ENCODE measurements at regions not wholly inside any gene's neighbourhood (a gene's known extent, or its start where the extent isn't known, plus 50 kb on each side); places are given as distances from the start of the nearest gene placed in this dataset.

DNA sequence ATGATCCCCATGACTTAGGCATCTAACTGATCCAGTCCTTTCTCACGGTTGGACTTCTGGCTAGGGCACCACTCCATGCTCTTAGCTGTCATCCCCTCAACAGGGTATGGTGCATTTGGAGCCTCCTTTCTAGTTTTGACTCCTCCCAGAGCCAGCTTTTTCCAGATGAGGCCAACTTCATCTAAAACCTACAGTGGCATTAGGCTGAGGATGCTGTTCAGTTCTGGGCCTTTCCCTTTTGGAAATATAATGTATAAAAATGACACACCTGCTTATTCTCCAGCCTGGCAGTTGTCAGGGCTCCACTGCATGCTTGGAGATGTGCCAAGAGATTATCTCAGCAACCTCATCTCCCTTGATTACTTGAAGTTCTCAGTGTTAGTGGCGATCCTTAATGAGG, 239.7 kb downstream of the EMP1 start:
- no peak for DNase-seq (ENCODE audit: extremely low spot score)
- no peak for TF ChIP-seq NFRKB (IDR thresholded peaks at IDR 0.05)
- no peak for TF ChIP-seq CTBP1 (IDR thresholded peaks at IDR 0.05; ENCODE audit: borderline replicate concordance)
- no peak for TF ChIP-seq L3MBTL2 (conservative IDR thresholded peaks at IDR 0.05)
- no peak for TF ChIP-seq TARDBP (IDR thresholded peaks at IDR 0.05)
- TF ChIP-seq, protein P1, sequence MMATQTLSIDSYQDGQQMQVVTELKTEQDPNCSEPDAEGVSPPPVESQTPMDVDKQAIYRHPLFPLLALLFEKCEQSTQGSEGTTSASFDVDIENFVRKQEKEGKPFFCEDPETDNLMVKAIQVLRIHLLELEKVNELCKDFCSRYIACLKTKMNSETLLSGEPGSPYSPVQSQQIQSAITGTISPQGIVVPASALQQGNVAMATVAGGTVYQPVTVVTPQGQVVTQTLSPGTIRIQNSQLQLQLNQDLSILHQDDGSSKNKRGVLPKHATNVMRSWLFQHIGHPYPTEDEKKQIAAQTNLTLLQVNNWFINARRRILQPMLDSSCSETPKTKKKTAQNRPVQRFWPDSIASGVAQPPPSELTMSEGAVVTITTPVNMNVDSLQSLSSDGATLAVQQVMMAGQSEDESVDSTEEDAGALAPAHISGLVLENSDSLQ (IDR thresholded peaks at IDR 0.05) = no peak
- TF ChIP-seq ELF4 (IDR thresholded peaks at IDR 0.05) = no peak
- no peak for TF ChIP-seq FOXK2 (IDR thresholded peaks at IDR 0.05)
- TF ChIP-seq LEF1 (IDR thresholded peaks at IDR 0.05; ENCODE audit: borderline replicate concordance) = no peak
- no peak for TF ChIP-seq HDGF (IDR thresholded peaks at IDR 0.05; ENCODE audit: borderline replicate concordance)
- no peak for TF ChIP-seq SUZ12 (IDR thresholded peaks at IDR 0.05)
- no peak for TF ChIP-seq FOXM1 (IDR thresholded peaks at IDR 0.05; ENCODE audit: borderline replicate concordance)
- ChIA-PET CTCF (no interaction called here), POLR2A (no interaction called here)

DNA sequence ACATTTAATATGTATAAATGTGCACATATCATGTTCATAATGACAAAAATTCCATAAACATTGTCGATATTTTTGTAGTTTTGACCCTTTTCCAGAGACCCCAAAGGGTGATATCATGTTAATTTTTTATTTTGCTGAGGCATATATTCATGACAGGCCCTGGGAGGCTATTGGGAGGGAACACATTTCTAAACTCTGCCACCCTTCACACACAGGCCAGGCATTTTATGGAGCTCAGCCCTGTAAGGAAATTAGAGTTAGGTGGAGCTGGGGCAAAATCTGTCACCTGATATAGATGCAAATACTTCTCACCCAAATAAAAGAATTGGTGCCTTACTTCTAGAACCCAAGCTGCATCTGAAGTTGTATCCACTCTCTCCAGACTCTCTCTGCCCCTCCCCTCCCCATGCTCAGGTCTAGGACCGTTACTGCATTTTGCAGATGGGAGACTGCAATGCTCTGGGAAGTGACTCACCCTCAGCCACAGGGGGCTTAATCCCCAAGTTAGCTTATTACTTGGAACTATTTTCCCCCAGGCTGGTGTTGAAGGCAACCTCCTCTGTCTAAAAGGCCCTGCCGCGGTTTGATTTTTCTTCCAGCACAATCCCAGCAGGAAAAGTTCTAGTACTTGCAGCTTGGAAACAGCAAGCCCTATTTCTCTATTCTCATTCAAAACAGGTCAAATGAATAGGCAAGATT, 238.9 kb downstream of the EMP1 start:
- ChIA-PET POLR2A (no interaction called here), CTCF (no interaction called here)
- no peak for TF ChIP-seq NFRKB (IDR thresholded peaks at IDR 0.05)
- TF ChIP-seq HDGF (IDR thresholded peaks at IDR 0.05; ENCODE audit: borderline replicate concordance) = no peak
- no peak for TF ChIP-seq ZNF384 (IDR thresholded peaks at IDR 0.05)
- TF ChIP-seq FOXK2 (IDR thresholded peaks at IDR 0.05) = no peak
- no peak for TF ChIP-seq SUZ12 (IDR thresholded peaks at IDR 0.05)
- TF ChIP-seq FOXA1 (IDR thresholded peaks at IDR 0.05) = no peak
- no peak for TF ChIP-seq CTBP1 (IDR thresholded peaks at IDR 0.05; ENCODE audit: borderline replicate concordance)
- TF ChIP-seq ELF4 (IDR thresholded peaks at IDR 0.05) = no peak
- no peak for TF ChIP-seq LEF1 (IDR thresholded peaks at IDR 0.05; ENCODE audit: borderline replicate concordance)
- TF ChIP-seq L3MBTL2 (conservative IDR thresholded peaks at IDR 0.05) = no peak
- TF ChIP-seq, protein P1 (IDR thresholded peaks at IDR 0.05) = no peak
- TF ChIP-seq BHLHE40 (IDR thresholded peaks at IDR 0.05; ENCODE audit: borderline replicate concordance) = no peak
- no peak for TF ChIP-seq ARNT (IDR thresholded peaks at IDR 0.05)
- no peak for TF ChIP-seq TARDBP (IDR thresholded peaks at IDR 0.05)
- no peak for TF ChIP-seq FOXM1 (IDR thresholded peaks at IDR 0.05; ENCODE audit: borderline replicate concordance)
- TF ChIP-seq SP1 (IDR thresholded peaks at IDR 0.05) = no peak
- no peak for DNase-seq (ENCODE audit: extremely low spot score)

DNA sequence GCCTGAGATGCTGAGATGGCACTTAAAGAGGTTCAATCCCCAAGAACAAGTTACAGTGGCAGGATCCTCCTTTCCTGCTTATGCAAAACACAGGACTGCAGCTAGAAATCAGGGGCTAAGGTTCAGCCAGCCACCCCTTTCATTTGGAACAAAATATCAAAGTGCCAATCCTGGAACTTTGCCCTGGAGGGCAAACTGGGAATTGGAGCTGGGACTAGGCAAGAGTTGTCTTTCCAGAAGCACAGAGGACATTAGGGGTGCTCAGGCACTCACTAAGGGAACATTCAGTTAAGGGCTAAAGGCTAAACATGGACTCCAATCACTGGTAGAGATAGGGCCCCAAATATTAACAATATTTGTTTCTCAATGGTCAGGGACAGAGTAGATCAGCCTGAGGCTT, 237.2 kb downstream of the EMP1 start:
- no peak for DNase-seq (ENCODE audit: extremely low spot score)
- TF ChIP-seq SUZ12 (IDR thresholded peaks at IDR 0.05) (no peak), HDGF (IDR thresholded peaks at IDR 0.05; ENCODE audit: borderline replicate concordance) (no peak), FOXM1 (IDR thresholded peaks at IDR 0.05; ENCODE audit: borderline replicate concordance) (no peak), NFRKB (IDR thresholded peaks at IDR 0.05) (no peak), FOXA1 (IDR thresholded peaks at IDR 0.05) (no peak), LEF1 (IDR thresholded peaks at IDR 0.05; ENCODE audit: borderline replicate concordance) (no peak), L3MBTL2 (conservative IDR thresholded peaks at IDR 0.05) (no peak), BHLHE40 (IDR thresholded peaks at IDR 0.05; ENCODE audit: borderline replicate concordance) (no peak), CTBP1 (IDR thresholded peaks at IDR 0.05; ENCODE audit: borderline replicate concordance) (no peak), FOXK2 (IDR thresholded peaks at IDR 0.05) (no peak), ARNT (IDR thresholded peaks at IDR 0.05) (no peak), SP1 (IDR thresholded peaks at IDR 0.05) (no peak), ZNF384 (IDR thresholded peaks at IDR 0.05) (no peak), TARDBP (IDR thresholded peaks at IDR 0.05) (no peak), ELF4 (IDR thresholded peaks at IDR 0.05) (no peak)
- TF ChIP-seq, protein P1 (IDR thresholded peaks at IDR 0.05) = no peak
- ChIA-PET CTCF (no interaction called here), POLR2A (no interaction called here)

DNA sequence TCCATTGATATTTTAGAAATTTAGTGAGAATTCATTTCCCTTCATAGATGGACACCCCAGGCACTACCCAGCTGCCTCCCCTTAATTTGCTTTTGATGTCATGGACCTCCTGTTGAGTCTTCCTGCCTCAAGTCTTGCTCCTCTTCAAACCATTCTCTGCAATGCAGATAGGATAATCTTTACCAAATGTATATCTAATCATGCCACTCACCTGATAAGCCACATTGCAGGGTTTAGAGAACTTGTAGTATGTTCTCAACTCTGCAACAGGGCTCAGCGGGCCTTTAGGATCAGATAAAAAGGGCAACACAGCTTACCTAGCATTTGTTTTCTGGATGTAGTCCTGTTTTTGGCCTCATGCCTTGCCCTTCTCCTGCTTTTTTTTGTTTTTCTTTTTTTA, 234.5 kb downstream of the EMP1 start:
- ChIA-PET CTCF (no interaction called here), POLR2A (no interaction called here)
- no peak for DNase-seq (ENCODE audit: extremely low spot score)
- TF ChIP-seq CTBP1 (IDR thresholded peaks at IDR 0.05; ENCODE audit: borderline replicate concordance) (no peak), FOXA1 (IDR thresholded peaks at IDR 0.05) (no peak), NFRKB (IDR thresholded peaks at IDR 0.05) (no peak), BHLHE40 (IDR thresholded peaks at IDR 0.05; ENCODE audit: borderline replicate concordance) (no peak), SP1 (IDR thresholded peaks at IDR 0.05) (no peak), FOXM1 (IDR thresholded peaks at IDR 0.05; ENCODE audit: borderline replicate concordance) (no peak), TARDBP (IDR thresholded peaks at IDR 0.05) (no peak), L3MBTL2 (conservative IDR thresholded peaks at IDR 0.05) (no peak), LEF1 (IDR thresholded peaks at IDR 0.05; ENCODE audit: borderline replicate concordance) (no peak), ZNF384 (IDR thresholded peaks at IDR 0.05) (no peak)
- TF ChIP-seq, protein P1 (IDR thresholded peaks at IDR 0.05) = no peak

DNA sequence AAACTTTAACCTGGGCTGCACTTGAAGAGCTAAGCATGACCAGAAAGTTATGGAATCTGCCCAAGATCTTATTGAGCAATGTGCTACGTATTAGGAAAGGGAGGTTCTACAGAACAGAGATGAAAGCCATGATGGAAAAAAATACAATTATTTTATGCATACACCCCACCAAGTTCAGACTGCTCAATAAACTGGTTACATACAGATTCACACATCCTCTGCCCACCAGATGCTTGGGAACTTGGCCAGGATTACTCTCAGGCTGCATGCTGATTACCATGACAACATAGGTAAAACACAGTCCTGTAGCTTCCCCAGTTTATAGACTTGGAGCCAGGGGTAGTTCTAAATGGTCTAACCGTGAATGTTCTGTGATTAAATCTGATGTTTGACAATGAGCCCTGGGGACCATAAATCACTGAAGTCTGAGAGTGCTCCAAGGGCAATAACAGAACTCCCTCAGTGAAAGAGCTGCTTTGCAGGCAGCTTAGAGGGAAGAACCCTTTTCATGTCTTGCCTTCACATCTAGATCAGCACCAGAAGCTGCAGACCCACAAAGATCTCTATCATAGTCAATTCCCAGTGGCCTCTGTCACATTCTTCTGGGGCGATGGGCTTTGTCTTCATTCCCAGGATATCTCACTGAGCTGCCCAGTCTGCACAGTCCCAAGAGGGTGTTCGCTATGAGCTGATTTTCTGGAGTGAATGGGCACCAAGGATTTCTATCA, 232.2 kb downstream of the EMP1 start:
- TF ChIP-seq NFRKB (IDR thresholded peaks at IDR 0.05) (no peak), ARNT (IDR thresholded peaks at IDR 0.05) (no peak), TARDBP (IDR thresholded peaks at IDR 0.05) (no peak), FOXK2 (IDR thresholded peaks at IDR 0.05) (no peak), LEF1 (IDR thresholded peaks at IDR 0.05; ENCODE audit: borderline replicate concordance) (no peak)
- no peak for DNase-seq (ENCODE audit: extremely low spot score)
- POLR2A ChIA-PET = no interaction called here
- CTCF ChIA-PET = no interaction called here

Measured in HEK293T (cell line).